GM20000 (cell line): ENCODE measurements at regions not wholly inside any gene's neighbourhood (a gene's known extent, or its start where the extent isn't known, plus 50 kb on each side); places are given as distances from the start of the nearest gene placed in this dataset.

Source experiments
- DNase-seq: peaks from one replicate; pipeline ENCODE4 v3.0.0; 2012; ENCODE audit warnings: low spot score
- CTCF ChIP-seq: IDR thresholded peaks from 2 replicates; pipeline ENCODE4 v1.5.1; 2012; ENCODE audit warnings: mild to moderate bottlenecking, control low read depth; ENCODE audit errors: extremely low read depth, missing control alignments

- no peak for TF ChIP-seq CTCF
- no peak for DNase-seq
These were observed 541.1 kb upstream of the PRMT6 start for GRCh38 chr1:106515375-106515774.

- DNase-seq, result no peak
- TF ChIP-seq CTCF, result no peak
These were observed 539.2 kb upstream of the PRMT6 start for GRCh38 chr1:106517224-106517623.

- no peak for TF ChIP-seq CTCF
- no peak for DNase-seq
These were observed 533.0 kb upstream of the PRMT6 start for GRCh38 chr1:106523497-106523896.

- TF ChIP-seq CTCF, result no peak
- DNase-seq, result no peak
These were observed 531.8 kb upstream of the PRMT6 start for GRCh38 chr1:106524631-106525030.

DNA sequence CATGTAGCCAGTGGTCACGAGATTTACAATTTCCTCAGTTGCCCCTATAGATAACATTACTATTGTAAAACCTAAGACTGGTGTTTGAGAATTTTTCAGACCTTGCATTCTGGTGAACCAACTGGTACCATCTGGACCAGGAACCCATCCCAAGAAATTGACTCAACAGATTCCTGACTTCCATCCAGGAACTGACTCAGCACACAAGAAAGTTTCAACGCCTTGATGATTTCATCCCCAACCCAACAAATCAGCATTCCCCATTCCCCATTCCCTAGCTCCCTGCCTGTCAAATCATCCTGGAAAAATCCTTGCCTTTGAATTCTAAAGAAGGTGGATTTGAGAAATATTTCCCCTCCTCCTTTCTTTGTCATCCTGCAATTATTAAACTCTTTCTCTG lies 529.8 kb upstream of the PRMT6 start:
- TF ChIP-seq CTCF, result no peak
- no peak for DNase-seq

GRCh38 chr1:106534612-106535011 lies 521.9 kb upstream of the PRMT6 start:
- no peak for DNase-seq
- TF ChIP-seq CTCF, result no peak

GRCh38 chr1:106536741-106537140 lies 519.7 kb upstream of the PRMT6 start:
- no peak for DNase-seq
- TF ChIP-seq CTCF, result no peak

DNA sequence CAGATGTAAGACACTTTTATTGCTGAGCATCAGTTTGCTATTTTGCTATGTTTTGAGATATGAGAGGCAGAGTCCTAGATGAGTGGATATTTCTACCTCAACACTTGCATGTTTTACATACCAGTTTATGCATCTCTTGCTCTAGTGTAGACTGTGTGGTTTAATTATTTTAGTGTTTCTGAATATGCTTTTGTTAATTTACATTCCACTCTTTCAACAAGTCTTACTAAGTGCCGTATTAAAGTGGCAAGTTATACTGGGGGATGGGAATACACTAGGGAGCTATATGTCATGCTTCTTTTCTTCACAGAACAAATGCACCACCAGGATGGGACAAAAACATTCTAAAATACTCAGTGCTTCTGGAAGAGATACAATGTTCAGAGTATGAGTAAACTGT lies 507.7 kb upstream of the PRMT6 start:
- TF ChIP-seq CTCF, result no peak
- DNase-seq, result no peak
